GM21526 (cell line): ENCODE measurements at regions not wholly inside any gene's neighbourhood (a gene's known extent, or its start where the extent isn't known, plus 50 kb on each side); places are given as distances from the start of the nearest gene placed in this dataset.
"Not testable (repeated sequence)": the region's sequence is repeated elsewhere in the genome, so short reads cannot be mapped to it uniquely, and the experiment has no call there.

Experiments
- ATAC-seq: cut with Tn5 transposase; IDR thresholded peaks from one replicate; pipeline ENCODE4 v1.9.1; 2021; ENCODE audit warnings: moderate library complexity; ENCODE audit not compliant: unreplicated experiment, low FRiP score

- no peak for ATAC-seq
These were observed 857.8 kb upstream of the B3GALT2 start for GRCh38 chr1:194043984-194044755.

- no peak for ATAC-seq
These were observed 856.3 kb upstream of the B3GALT2 start for GRCh38 chr1:194042736-194043135.

GRCh38 chr1:194040496-194040895 lies 854.1 kb upstream of the B3GALT2 start:
- no peak for ATAC-seq

GRCh38 chr1:194039578-194039977 lies 853.2 kb upstream of the B3GALT2 start:
- no peak for ATAC-seq

GRCh38 chr1:194033646-194034045 lies 847.2 kb upstream of the B3GALT2 start:
- ATAC-seq: no peak

GRCh38 chr1:194028002-194028401 lies 841.6 kb upstream of the B3GALT2 start:
- ATAC-seq: no peak

GRCh38 chr1:194026422-194026821 lies 840.0 kb upstream of the B3GALT2 start:
- ATAC-seq: no peak

- ATAC-seq: no peak
These were observed 838.2 kb upstream of the B3GALT2 start for GRCh38 chr1:194024659-194025058.

GRCh38 chr1:194014014-194014413 lies 827.6 kb upstream of the B3GALT2 start:
- no peak for ATAC-seq

- no peak for ATAC-seq
These were observed 827.1 kb upstream of the B3GALT2 start for GRCh38 chr1:194013561-194013960.

GRCh38 chr1:194004146-194004545 lies 817.7 kb upstream of the B3GALT2 start:
- no peak for ATAC-seq

- ATAC-seq: not testable (repeated sequence)
These were observed 815.4 kb upstream of the B3GALT2 start for GRCh38 chr1:194001726-194002350.

GRCh38 chr1:193988885-193989284 lies 802.5 kb upstream of the B3GALT2 start:
- ATAC-seq: no peak

GRCh38 chr1:193979219-193979618 lies 792.8 kb upstream of the B3GALT2 start:
- no peak for ATAC-seq

- ATAC-seq: no peak
These were observed 787.9 kb upstream of the B3GALT2 start for GRCh38 chr1:193974286-193974798.

GRCh38 chr1:193973428-193973827 lies 787.0 kb upstream of the B3GALT2 start:
- no peak for ATAC-seq

GRCh38 chr1:193971595-193971994 lies 785.2 kb upstream of the B3GALT2 start:
- no peak for ATAC-seq

GRCh38 chr1:193960499-193960898 lies 774.1 kb upstream of the B3GALT2 start:
- ATAC-seq: no peak

- ATAC-seq: no peak
These were observed 773.6 kb upstream of the B3GALT2 start for GRCh38 chr1:193960040-193960439.

- ATAC-seq: no peak
These were observed 771.2 kb upstream of the B3GALT2 start for GRCh38 chr1:193957556-193958095.

- ATAC-seq: no peak
These were observed 766.5 kb upstream of the B3GALT2 start for GRCh38 chr1:193952778-193953374.
